ENCODE measurements at regions not wholly inside any gene's neighbourhood (a gene's known extent, or its start where the extent isn't known, plus 50 kb on each side); places are given as distances from the start of the nearest gene placed in this dataset.

DNA sequence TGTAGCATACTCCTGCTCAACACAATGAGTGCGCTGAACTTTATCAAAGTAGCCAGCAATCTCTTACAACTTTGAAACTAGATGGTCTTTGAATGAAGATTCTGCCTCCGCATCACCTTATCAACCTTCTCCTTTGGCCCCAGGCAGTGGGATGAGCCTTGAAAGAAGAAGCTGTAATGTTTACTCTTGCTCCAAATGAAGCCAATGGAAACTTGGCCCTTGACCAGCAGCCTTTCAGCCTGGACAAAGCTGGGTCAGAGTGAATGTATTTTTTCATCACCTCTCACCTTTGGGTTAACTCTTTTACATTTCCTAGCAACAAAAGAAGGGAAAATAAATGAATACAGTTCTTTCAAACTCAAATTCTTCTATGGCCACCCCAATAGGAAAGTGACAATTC, 359.1 kb downstream of the KCNA4 start:
- TF ChIP-seq, protein P1, sequence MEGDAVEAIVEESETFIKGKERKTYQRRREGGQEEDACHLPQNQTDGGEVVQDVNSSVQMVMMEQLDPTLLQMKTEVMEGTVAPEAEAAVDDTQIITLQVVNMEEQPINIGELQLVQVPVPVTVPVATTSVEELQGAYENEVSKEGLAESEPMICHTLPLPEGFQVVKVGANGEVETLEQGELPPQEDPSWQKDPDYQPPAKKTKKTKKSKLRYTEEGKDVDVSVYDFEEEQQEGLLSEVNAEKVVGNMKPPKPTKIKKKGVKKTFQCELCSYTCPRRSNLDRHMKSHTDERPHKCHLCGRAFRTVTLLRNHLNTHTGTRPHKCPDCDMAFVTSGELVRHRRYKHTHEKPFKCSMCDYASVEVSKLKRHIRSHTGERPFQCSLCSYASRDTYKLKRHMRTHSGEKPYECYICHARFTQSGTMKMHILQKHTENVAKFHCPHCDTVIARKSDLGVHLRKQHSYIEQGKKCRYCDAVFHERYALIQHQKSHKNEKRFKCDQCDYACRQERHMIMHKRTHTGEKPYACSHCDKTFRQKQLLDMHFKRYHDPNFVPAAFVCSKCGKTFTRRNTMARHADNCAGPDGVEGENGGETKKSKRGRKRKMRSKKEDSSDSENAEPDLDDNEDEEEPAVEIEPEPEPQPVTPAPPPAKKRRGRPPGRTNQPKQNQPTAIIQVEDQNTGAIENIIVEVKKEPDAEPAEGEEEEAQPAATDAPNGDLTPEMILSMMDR (IDR thresholded peaks at IDR 0.05): no peak
- no peak for TF ChIP-seq TCF7L2 (IDR thresholded peaks at IDR 0.05; ENCODE audit: low read depth, low read length)
